Left renal cortex interstitium (tissue), 4 donors: ENCODE measurements at regions not wholly inside any gene's neighbourhood (a gene's known extent, or its start where the extent isn't known, plus 50 kb on each side); places are given as distances from the start of the nearest gene placed in this dataset.
"Not testable (repeated sequence)": the region's sequence is repeated elsewhere in the genome, so short reads cannot be mapped to it uniquely, and the experiment has no call there.

Experiments used
- DNase-seq, 4 donors: peaks; one replicate each; pipeline ENCODE4 v3.0.0-alpha.2; 2013; ENCODE audit warnings: low read depth in 4 of 4, low spot score in 2 of 4, missing footprints in 1 of 4

DNA sequence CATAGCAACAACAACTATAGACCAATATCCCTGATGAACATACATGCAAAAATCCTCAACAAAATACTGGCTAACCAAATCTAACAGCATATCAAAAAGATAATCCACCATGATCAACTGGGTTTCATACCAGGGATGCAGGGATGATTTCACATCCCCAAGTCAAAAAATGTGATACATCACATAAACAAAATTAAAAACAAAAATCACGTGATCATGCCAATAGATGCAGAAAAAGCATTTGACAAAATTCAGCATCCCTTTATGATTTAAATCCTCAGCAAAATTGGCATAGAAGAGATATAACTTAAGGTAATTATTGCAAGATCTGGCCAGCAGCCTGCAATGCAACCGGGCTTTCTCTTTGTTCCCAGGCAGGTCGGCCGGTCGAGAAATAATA, 735.1 kb upstream of the SGO1 start:
- DNase-seq: not testable (repeated sequence)

DNA sequence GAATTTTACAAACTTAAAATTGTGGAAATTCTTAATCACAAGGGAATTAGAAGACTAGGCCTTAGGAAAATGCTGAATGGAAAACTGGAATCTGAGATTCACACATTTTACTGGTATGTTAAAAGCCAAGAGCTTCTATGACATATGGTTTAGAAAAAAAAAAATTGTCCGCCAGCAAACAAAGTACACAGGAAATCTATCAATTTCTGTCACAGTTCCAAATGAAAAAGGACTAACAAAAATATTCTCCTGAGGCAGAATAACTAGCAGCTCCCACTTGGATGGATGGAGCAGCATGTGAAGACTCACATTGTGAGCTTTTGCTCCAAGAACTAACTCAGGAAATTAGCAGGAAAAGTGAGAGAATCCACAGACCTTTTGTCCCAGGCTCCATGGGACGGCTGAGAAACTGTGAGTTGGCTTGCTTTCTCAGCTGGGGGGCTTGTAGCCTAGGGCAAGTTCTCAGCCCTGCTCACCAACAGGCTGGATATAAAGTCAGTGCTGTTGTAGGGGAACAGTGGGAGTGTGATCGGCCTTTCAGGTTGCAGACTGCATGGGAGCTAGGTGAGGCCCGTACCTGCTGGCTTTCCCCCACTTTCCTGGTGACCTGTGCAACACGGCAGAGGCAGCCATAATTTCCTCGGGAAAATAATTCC, 731.1 kb upstream of the SGO1 start:
- DNase-seq: no peak

DNA sequence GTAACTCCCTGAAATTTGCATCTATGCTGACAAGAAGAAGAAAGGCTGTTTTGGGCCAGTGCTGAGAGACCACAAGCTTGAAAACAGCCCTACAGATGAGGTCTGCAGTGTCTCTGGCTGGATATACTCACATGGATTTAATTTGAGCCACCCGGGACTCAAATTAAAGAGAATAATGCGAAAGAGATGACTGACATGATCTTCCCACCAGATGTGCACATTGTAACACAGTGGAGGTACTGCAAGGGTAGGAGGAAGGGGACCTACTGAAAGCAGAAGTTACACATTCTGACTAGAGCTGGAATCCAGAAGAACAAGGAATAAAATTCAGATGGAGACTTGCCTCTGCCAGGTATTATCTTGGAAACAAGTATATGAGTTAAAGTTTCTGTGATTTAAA, 728.3 kb upstream of the SGO1 start:
- no peak for DNase-seq

DNA sequence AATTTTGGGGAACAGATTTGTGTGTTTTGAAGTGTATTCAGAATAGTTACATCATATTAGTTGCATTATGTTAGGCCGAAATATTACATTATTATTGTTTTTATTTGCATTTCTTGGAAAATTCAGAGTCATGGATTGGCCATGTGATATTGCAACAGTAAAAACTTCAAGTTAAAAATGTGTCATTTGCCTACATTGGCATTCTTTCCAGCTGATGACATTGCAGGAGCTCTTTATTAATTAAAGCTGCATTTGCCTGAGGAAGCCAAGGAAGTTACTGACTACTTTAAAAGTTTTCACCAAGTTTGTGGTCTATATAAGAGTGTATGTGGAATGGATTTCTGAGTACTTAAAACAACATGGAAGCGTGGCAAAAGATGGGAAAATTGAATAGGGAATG, 726.4 kb upstream of the SGO1 start:
- no peak for DNase-seq

DNA sequence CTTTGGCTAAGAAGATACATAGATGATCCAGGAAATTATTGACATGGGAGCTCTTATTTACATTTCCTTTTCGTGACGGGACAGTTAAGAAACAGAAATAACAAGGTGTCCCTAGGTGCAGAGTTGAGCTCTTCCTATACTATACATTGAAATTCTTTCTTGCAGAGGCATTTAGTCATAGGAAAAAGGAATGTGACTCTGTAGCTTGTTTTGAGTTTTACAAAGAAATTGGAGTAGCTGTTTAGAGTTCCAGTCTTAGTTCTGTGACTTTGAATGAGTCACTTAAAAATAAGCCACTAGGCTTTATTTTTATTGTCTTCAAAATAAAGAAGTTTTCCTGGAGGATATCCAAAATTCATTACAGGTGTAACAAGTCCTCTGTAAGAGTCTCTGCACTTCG, 723.5 kb upstream of the SGO1 start:
- no peak for DNase-seq

- no peak for DNase-seq
Measured at GRCh38 chr3:20905210-20905805, 719.3 kb upstream of the SGO1 start.

DNA sequence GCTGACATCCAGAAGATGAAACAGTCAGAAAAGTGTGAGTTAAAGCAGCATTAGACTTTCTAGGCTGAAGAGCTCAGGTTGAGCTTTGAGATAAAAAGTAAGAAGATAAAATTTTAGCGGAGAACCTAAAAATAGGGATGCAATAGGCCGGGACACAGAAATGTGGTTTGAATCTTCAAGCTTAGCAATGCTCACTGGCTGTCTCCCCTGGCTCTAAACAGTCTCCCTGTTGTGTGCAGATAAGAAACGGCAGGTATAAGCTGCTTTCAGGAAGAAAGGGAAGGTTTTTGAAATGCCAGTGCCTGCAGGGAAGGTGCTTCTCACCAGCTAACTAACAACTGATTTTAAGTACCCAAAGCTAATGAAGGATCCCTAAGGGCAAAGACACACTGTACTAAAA, 718.7 kb upstream of the SGO1 start:
- DNase-seq: no peak

DNA sequence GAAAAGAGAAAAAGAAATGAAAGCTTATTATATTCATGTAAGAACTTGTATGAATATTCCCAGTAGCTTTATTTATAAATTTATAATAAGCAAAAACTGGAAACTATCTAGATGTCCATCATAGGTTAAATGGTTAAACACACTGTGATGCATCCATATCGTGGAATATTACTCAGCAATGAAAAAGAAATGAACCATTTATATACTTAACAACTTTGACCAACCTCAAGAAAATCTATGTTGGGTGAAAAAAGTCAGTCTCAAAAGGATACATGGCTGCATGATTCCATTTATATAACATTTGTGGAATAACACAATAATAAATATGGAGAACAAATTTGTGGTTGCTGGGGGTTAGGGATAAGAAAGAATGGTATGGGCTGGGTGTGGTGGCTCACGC, 713.0 kb upstream of the SGO1 start:
- no peak for DNase-seq

DNA sequence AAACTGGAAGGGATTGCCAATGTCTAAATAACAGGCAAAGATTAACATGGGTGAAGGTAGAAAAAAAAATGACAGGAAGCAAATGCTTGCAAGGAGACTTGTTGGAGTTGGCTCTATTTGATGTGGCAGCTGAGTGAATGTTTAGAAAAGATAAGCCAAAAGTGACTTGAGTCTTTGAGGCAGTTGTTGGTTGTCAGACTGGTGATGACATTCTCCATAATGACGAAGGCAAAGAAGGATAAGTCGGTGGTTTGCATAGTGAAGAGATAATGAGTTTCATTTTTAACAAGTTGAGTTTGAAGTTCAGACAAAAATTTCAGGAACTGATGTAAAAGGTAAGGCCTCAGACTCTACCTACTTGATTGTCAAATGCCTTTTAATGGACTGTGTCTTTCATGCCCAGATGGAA, 704.1 kb upstream of the SGO1 start:
- DNase-seq: no peak

DNA sequence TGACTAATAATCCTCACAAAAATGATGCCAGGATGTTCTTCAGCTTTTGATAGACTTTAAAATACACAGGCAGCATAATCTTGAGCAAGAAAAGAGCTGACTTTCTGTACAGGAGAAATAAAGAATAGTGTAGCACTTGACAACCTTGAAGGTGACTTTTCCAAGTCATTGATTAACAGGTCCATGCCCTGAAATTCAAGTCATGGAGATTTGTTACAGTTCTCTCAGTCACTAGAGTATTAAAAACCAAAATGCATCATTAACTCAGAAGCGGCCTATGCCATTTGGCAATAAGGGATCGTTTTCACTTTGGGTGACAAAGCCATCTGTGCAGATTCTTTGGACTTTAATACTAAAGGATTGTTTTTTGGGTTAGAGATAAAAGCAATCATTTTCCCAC, 692.7 kb upstream of the SGO1 start:
- DNase-seq: no peak

GRCh38 chr3:20873235-20873634, 687.2 kb upstream of the SGO1 start:
- DNase-seq: no peak

DNA sequence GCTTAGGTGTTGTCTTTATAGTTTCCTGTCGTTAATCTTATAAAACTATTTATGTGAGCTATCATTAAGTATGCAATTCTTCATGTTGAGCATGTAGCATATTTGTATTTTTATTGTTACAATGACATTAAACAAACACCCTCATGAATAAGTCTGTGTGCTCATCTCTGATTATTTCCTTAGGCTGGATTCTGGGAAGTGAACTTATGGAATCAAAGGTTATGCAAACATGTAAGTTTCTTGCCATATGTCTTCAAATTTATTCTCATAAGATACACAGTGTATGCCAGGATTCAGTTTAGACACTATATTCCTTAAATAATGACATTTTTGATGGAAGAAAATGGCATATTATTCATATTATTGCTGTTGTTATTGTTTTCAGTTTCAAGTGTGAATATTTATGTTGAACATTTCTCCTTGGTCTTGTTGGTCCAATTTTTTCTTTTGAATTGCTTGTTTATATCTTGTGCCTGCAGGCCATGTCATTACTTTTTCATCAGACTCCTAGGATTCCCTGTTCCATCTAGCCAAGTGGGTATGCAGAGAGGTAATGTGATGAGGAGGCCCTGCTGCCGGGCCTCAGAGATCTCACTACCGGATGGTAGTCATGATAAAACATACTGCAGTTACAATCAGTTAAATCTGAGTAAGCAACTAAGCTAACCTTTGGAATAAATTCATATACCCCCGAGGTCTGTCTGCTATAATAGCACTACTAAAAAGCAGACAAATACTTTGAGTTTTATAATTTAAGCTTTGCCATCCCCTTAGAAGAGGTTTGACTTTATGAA, 684.3 kb upstream of the SGO1 start:
- DNase-seq: no peak

- no peak for DNase-seq
Measured at GRCh38 chr3:20865803-20866202, 679.8 kb upstream of the SGO1 start.

DNA sequence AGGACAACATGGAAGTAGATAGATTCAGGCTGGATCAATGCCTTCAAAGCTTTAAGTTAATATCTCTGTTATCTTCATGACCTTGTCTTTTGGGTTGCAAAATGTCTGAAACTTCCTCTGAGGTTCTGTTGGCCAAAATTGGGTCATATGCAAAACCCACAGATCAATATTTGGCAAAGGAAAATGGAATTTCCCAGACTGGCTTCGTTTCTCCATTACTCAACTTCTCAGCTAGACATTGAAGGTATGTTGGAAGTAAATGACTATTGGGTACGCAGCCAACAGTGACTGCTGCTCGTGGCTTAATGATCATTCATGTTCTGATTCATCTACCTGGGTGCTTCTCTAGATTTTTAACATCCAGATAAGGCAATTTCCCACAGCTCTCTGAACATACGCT, 675.4 kb upstream of the SGO1 start:
- DNase-seq: no peak

DNA sequence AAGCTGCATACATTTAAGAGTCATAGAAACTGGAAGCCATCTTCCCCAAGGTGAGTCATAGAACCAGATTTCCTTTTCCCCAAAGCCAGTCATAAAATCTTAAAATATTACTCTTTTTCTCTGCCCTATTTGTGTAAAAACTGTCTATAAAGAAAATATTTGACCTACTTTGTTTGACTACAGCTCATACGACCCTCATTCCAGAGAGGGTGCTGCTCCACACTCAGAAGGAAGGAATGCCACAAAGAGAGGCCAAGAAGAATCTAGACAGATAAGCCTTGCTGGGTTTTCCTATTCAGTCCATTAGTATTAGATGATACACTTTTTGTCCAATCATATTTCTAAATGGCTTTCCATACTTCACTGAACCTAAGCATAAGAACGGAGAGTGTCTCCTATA, 671.6 kb upstream of the SGO1 start:
- no peak for DNase-seq

DNA sequence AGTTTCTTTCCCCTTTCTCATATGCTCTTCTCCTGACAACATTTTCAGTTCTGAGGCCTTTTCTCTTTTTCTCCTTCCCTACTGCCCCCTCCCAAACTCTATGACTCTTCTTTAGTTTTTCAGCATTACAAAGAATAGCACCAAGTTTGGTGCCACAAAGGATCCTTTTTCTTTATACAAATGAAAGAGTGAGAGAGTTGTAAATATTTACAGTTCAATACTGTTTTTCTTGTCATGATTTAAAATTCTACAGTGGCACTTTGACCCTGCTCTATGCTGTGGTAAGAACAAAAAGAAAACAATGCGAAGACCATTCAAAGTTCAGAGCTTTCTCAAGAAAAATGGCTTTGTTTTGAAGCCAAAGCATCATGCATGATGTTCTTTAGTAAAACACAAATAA, 667.9 kb upstream of the SGO1 start:
- DNase-seq: no peak

DNA sequence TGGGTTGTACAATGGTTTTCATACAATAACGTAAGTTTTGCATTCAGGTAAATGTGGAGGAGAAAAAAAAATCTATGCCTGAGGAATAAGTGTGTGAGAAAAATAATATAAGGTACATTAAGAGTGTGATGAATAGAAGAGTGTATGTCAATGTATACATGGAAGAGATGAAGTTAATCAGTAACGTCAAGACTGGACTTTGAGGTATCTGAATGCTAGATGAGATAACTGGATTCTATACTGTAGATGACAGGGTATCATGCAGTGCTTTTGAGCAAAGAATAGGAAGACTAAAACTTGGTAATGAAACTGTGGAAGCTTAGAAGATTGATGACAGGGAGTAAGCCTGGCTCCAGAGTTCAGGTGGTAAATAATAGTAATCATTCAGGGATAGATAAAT, 666.7 kb upstream of the SGO1 start:
- no peak for DNase-seq

GRCh38 chr3:20849975-20850374, 664.0 kb upstream of the SGO1 start:
- DNase-seq: no peak

DNA sequence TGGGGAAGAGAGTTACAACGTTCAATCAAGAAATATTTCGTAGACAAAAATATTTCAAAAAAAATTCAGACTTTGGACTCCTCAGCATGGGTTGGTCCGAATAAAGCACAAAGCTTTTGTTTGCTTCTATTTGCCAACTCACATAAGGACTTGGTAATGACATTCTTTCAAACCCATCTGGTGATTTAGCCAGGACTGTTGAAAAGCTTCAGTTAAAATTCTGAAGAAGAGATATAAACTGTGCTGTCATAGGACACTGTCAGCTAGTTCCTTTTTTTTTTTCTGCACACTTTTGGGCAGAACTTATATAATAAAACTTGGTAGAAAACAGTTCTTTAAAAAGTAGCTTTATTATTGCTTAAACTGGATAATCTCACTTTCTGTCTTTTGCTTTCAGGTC, 660.8 kb upstream of the SGO1 start:
- no peak for DNase-seq

- DNase-seq: no peak
Measured at GRCh38 chr3:20846066-20846465, 660.1 kb upstream of the SGO1 start.

GRCh38 chr3:20844851-20845250, 658.8 kb upstream of the SGO1 start:
- DNase-seq: no peak
